Left cardiac atrium (tissue), 4 donors: ENCODE measurements at regions not wholly inside any gene's neighbourhood (a gene's known extent, or its start where the extent isn't known, plus 50 kb on each side); places are given as distances from the start of the nearest gene placed in this dataset.

ENCODE experiments used
- ATAC-seq, 2 donors: fragments of 200-7000 bp; cut with Tn5 transposase; one replicate each; pipeline ENCODE4 v1.9.1; 2020; ENCODE audit warnings: mild to moderate bottlenecking in 2 of 2, moderate library complexity in 2 of 2
- DNase-seq: peaks from one replicate; pipeline ENCODE4 v3.0.0-alpha.2; 2020
- intact Hi-C, 2 donors: fragments of 100-400 bp; cut with DNase I; formaldehyde crosslinking; loops; one replicate each; pipeline versions ENCODE4 v1.14.1 to v1.15.1; 2022 to 2023
- donor health status: DM: no; HTN: yes; CAD: no.
- donor health status: DM: no; HTN: yes; CAD: no; lungs with severe emphysema.
- donor health status: DM: yes; HTN: yes; CAD: no.
- donor health status: Dilated cardiomyopathy.

DNA sequence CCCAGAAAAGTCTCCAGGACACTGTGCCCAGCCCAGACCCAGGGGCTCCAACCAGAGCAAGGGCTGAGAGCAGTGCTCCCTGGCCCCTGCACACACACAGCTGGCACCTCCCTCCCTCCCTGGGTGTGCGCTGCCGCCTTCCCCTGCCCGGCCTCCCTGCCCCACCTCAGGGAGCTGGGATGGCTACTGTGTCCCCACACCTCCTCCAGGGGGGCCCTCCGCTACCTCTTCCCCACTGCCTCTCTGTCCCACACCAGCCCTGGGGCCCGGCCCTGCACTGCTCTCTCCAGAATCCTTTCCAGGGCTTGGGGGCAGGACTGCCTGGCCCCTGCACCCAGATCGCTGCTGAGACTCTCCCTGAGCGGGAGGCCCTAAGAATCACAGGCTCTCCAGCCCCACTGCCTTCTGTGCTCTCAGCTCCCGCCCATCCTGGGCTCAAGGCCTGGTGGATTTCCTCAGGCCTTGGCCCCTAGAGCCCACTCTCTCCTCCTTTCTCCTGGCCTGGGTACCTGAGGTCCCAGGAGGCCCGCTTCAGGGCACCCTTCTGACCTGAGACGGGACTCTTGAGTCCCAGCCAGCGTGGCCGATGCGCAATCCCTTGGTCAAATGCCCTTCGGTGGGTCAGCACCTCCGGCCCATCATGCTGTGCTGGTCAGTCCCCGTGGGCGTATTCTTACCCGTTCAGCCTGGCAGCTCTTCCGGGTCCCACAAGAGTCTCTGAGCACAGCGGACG is 276.8 kb upstream of the HDAC4 start:
- no peak for DNase-seq
- intact Hi-C loops, result no loop called here

DNA sequence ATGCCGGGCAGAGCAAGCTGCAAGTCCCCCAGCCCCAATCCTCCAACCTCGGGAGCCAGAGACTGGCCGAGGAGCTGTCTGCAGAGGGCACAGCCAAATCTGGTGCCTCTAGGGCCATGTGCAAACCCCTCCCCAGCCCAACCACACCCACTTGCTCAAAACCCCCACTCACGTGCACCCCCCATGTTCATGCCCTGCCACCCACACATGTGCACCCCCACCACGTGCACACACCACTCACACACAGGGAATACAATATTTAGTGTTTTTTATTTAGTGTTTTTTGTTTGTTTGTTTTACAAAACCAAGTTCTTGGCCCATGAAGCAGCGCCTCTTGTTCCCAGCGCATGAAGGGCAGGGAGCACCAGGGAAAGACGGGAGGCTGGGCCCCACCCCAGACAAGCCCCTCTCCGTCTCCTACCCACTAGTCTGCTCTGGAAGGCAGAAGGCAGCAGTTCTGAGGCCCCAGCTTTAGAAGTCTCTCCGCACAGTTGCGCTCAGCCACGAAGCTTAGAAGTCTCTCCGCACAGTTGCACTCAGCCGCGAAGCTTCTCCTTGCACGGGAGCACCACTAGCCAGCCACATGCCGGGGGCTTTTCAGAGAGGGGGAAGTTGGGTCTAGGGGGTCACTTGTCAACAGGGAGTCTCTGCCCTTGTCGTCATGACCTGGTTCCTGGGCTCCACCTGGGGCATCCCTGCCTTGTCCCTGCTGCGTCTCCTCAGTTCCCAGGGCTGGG is 276.1 kb upstream of the HDAC4 start:
- intact Hi-C loops, result no loop called here
- DNase-seq (no peak), ATAC-seq (no peak)

More for the DNA sequence above, 276.8 kb upstream of the HDAC4 start:
- ATAC-seq, result no peak

- DNase-seq (no peak), ATAC-seq (no peak)
- intact Hi-C loops, result no loop called here
Observed at GRCh38 chr2:239675826-239676715, 275.3 kb upstream of the HDAC4 start.

DNA sequence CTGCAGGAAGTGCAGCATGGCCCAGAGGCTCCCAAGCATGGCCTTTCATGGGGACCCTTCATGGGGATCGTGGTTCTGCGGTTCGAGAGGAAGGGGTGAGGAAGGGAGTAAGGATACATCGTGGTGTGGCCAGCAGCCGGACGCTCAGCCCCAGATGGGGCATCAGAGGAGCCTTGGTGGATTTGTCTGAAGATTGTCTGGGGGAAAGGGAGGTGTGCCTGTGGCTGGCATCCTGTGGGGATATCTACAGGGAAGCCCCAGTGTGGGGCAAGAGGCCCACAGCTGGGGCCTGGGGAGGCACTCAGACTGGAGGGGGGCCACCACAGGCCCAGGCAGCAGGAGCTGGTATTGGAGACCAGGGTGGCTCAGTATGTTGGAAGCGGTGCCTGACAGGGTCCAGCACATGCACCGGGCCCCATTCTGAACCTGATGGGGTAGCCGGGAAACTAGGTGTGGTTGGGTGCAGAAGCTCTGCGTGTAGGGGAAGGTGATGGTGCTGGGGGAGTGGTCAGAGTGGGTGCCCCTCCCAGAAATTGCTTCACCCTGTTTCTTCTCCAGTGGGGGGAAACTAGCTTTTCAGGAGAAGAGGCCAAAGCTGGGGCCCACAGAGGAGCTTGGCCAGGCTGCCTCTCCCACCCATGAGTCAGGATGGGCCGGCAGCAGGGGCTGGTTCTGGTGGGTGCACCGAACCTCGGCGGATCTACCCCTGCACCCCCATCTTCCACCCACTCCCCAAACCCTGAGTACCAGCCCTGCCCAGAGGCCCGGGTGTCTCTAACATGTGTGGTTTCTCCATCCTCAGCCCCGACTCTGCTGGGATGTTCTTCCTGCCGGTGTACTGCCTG is 274.4 kb upstream of the HDAC4 start:
- no peak for ATAC-seq
- no peak for DNase-seq

DNA sequence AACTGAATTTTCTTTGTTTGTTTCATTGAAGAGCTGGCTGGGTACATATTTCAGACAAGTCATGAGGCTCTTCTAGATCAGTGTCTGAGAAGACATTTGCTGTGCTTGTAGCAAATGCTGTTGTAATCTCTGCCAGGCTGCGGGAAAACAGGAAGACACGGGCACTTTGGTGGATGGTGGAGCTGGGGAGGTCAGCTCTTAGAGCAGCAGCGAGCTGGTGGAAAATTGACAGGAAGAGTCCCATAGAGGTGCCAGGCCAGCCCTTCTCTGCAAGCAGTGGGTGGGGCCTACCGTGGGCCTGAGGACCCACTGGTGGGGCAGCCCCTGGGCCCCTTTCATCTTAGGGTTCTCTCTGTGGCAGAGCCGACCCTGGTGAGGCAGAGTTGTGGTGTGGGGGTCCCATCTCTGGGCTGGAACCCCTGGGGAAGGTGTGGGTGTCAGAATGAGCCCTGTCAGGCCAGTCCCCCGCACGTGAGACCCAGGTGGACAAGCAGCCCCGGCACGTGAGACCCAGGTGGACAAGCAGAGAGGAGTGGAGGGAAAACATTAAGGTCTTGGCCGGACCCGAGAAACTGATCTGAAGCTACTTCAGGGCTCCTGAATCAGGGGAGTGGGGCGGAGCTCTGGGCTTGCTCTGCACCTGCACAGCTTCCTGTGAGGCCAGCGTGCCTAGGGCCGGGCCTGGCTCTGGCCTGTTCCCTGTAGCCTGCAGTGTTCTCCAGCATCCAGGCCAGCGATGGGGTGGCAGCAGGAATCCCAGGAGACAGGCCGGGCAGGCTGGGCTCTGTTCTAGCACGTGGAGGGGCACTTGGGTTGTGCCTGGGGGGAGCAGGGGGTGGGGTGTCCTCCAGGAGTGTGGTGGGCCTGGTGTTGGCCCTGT is 273.5 kb upstream of the HDAC4 start:
- intact Hi-C loops, result no loop called here
- no peak for DNase-seq
- no peak for ATAC-seq

More for the DNA sequence above, 274.4 kb upstream of the HDAC4 start:
- intact Hi-C loops, result no loop called here

DNA sequence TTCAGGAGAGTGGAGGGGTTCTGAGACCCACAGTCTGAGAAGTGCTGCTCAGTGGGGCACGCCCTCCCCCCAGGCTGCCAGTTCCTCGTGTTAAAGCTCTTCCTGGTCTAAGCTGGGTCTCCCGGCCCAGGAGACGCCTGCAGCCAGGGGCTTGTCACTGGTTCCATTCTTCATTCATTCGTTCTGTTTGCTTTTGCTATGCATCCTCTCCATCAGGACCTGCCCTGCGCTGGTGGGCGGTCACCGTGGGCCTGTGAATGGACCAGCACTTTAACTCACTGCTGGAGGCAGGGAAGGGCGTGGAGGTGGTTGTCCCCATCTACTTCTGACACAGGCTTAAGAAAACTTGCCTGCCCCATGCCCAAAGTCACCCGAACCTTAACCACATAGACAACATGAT is 272.8 kb upstream of the HDAC4 start:
- ATAC-seq (no peak), DNase-seq (no peak)
- intact Hi-C loops, result no loop called here

GRCh38 chr2:239671916-239672849 is 271.4 kb upstream of the HDAC4 start:
- no peak for ATAC-seq
- DNase-seq, result no peak
- intact Hi-C loops, result no loop called here

GRCh38 chr2:239671471-239671870 is 270.7 kb upstream of the HDAC4 start:
- no peak for ATAC-seq
- DNase-seq, result no peak
- intact Hi-C loops, result no loop called here

- ATAC-seq, result no peak
- DNase-seq, result no peak
- intact Hi-C loops, result no loop called here
Observed at GRCh38 chr2:239670463-239671120, 269.8 kb upstream of the HDAC4 start.

DNA sequence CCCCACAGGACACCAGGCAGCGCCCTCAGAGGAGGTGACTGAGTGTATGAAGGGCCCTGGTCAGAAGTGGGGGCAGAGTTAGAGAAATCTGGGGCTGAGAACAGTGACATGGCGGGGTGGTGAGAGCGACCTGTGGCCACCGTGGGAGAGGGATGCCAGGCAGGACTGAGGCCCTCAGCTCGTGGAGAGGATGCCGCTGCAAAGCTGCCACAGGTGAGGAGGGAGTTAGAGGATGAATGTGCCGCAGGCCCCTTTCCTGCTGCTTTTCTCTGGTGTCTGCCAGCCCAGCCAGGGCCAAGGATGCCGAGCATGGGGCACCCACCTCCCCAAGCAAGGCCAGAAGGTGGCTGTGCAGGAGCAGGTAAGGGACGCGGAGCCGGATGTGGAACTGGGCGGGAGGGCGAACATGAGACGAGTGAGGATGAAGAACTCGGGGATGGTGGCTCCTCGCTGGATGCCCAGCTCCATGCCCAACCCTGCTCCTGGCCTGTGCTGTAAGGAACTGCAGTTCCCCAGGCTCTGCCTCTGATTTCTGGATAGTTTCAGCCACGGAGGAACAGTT is 269.2 kb upstream of the HDAC4 start:
- DNase-seq, result no peak
- intact Hi-C loops, result no loop called here
- ATAC-seq, result no peak

GRCh38 chr2:239669181-239669898 is 268.5 kb upstream of the HDAC4 start:
- DNase-seq (no peak), ATAC-seq (no peak)
- intact Hi-C loops, result no loop called here

DNA sequence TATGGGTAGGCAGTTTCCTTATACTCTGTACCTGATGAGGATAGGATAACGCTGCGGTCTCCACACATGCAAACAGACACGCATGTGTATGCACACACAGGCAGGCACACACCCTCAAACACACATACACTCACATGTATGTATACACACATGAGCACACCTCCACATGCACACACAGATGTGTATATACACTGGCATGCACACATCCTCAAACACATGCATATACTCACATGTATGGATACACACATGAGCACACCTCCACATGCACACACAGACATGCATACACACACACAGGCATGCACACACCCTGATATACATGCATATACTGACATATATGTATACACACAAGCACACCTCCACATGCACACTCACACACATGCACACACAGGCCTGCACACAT is 267.8 kb upstream of the HDAC4 start:
- intact Hi-C loops, result no loop called here
- ATAC-seq (no peak), DNase-seq (no peak)

DNA sequence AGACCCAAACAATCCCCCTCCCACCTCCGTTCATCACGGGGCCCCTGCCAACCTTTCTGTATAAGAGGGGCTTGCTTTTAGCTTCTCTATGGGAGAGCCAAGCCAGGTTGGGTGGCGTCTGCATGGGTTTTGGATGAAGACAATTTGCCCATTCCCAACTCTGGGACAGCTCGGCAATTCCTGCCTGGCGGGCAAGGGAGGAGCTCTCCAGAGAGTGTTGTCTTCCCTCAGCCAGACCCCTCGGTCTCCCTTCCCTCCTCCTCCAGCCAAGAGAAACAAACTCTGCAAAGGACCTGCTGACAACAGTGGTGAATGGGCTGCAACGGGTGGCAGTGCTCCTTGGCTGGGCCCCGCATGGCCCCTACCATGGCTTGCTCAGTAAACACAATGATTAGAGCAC is 267.2 kb upstream of the HDAC4 start:
- DNase-seq, result no peak
- intact Hi-C loops, result no loop called here
- ATAC-seq, result no peak

GRCh38 chr2:239667431-239667985 is 266.7 kb upstream of the HDAC4 start:
- ATAC-seq, result no peak
- DNase-seq, result no peak
- intact Hi-C loops, result no loop called here

GRCh38 chr2:239666855-239667376 is 266.1 kb upstream of the HDAC4 start:
- no peak for ATAC-seq
- DNase-seq, result no peak
- intact Hi-C loops, result no loop called here
